GM23338 (cell line): ENCODE measurements at regions not wholly inside any gene's neighbourhood (a gene's known extent, or its start where the extent isn't known, plus 50 kb on each side); places are given as distances from the start of the nearest gene placed in this dataset.

Source experiments
- CTCF ChIP-seq, 2 experiments: fragments of 200-600 bp in 1 of 2; sonication (generic) in 1 of 2; conservative IDR thresholded peaks; 2 replicates each; pipeline versions ENCODE4 v1.5.1 to v1.6.1; 2016 to 2017; ENCODE audit warnings: antibody characterized with exemption in 2 of 2, low read depth in 2 of 2, mild to moderate bottlenecking in 2 of 2, moderate library complexity in 1 of 2
- REST ChIP-seq: IDR thresholded peaks from one replicate; pipeline ENCODE4 v1.6.1; 2018; ENCODE audit warnings: antibody characterized with exemption; ENCODE audit not compliant: unreplicated experiment

GRCh38 chr6:50443144-50443543 is 270.2 kb upstream of the TFAP2D start:
- TF ChIP-seq CTCF (conservative IDR thresholded peaks at IDR 0.05; ENCODE audit: low read depth in 2 of 2) (no peak), REST (no peak)
